ENCODE measurements at regions not wholly inside any gene's neighbourhood (a gene's known extent, or its start where the extent isn't known, plus 50 kb on each side); places are given as distances from the start of the nearest gene placed in this dataset.

DNA sequence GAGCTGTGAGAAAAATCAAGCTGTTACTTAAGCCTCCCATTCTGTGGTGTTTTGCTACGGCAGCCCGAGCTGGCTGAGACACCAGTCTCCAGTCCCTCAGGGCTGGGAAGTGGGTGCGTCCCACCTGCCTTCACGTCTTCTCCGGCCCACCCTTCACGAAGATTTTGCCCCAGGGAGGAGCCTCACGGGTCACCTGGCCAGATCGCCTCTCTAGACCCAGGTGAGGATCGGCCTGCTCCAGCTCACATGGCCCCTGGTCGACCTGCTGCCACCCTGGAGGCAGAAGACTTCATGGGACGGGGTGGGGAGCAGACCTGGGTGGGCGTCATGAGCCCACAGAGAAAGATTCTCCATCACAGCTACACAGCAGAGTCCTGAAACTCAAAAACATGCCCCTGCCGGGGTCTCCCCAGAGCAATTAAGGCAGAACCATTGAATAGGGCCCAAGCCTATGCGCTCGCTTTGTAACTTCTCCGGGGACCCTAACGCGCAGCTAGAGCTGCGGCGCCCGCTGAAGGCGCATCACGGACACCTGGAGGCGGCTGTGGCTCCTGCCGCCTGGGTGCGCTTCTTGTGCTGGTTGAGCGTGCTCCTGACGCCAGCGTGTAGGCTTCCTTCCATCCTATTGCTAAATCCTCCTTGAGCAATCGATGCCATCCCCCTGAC is 92.6 kb upstream of the ALDH1A3 start:
- TF ChIP-seq, protein P1, sequence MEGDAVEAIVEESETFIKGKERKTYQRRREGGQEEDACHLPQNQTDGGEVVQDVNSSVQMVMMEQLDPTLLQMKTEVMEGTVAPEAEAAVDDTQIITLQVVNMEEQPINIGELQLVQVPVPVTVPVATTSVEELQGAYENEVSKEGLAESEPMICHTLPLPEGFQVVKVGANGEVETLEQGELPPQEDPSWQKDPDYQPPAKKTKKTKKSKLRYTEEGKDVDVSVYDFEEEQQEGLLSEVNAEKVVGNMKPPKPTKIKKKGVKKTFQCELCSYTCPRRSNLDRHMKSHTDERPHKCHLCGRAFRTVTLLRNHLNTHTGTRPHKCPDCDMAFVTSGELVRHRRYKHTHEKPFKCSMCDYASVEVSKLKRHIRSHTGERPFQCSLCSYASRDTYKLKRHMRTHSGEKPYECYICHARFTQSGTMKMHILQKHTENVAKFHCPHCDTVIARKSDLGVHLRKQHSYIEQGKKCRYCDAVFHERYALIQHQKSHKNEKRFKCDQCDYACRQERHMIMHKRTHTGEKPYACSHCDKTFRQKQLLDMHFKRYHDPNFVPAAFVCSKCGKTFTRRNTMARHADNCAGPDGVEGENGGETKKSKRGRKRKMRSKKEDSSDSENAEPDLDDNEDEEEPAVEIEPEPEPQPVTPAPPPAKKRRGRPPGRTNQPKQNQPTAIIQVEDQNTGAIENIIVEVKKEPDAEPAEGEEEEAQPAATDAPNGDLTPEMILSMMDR (IDR thresholded peaks at IDR 0.05): no peak
- no peak for TF ChIP-seq POLR2AphosphoS5 (IDR thresholded peaks at IDR 0.05)
- TF ChIP-seq EP300 (IDR thresholded peaks at IDR 0.05): no peak

Measured in stomach (tissue), 4 donors.